IMR-90 (cell line): ENCODE measurements at regions not wholly inside any gene's neighbourhood (a gene's known extent, or its start where the extent isn't known, plus 50 kb on each side); places are given as distances from the start of the nearest gene placed in this dataset.

ENCODE experiments used
- ATAC-seq: fragments of 200-7000 bp; cut with Tn5 transposase; 2 replicates; pipeline ENCODE4 v1.9.1; 2020; ENCODE audit warnings: low read depth, mild to moderate bottlenecking, moderate library complexity
- BruUV-seq: library from RNA; stranded (reverse); fragments of 400-500 nt; replicated peaks from 2 replicates; lab custom pipeline; 2021; lab: Mats Ljungman, UMichigan
- CTCF ChIA-PET: fragments of 300-600 bp; formaldehyde crosslinking; extraction: SDS; loops from one replicate; lab custom pipeline; 2021; ENCODE audit warnings: antibody characterized with exemption; lab: Yijun Ruan, JAX
- POLR2A ChIA-PET: fragments of 300-600 bp; sonication (Branson Sonifier 250); formaldehyde crosslinking; loops from one replicate; lab custom pipeline; 2022; ENCODE audit warnings: antibody characterized with exemption; ENCODE audit not compliant: unreplicated experiment; lab: Charles Lee
- DNase-seq: peaks from one replicate; pipeline ENCODE4 v3.0.0; 2013
- H2AFZ ChIP-seq: replicated peaks from 2 replicates; pipeline ENCODE3; 2013; ENCODE audit warnings: low read length, mild to moderate bottlenecking; ENCODE audit not compliant: poor library complexity
- H2AK5ac ChIP-seq: 2 replicates; pipeline ENCODE4 v1.6.1; 2013; ENCODE audit warnings: low read depth, low read length, inconsistent platforms
- H2AK9ac ChIP-seq: replicated peaks from 2 replicates; pipeline ENCODE3; 2013; ENCODE audit warnings: mild to moderate bottlenecking, low read depth, low read length, moderate library complexity; ENCODE audit not compliant: poor library complexity
- H2BK120ac ChIP-seq: 2 replicates; pipeline ENCODE4 v1.6.1; 2013; ENCODE audit warnings: low read depth, low read length, inconsistent platforms
- H2BK15ac ChIP-seq: 3 replicates; pipeline ENCODE4 v1.6.1; 2013; ENCODE audit warnings: low read depth, low read length, inconsistent platforms
- H2BK20ac ChIP-seq: 2 replicates; pipeline ENCODE4 v1.6.1; 2013; ENCODE audit warnings: low read depth, mild to moderate bottlenecking, inconsistent platforms, low read length, moderate library complexity
- H2BK5ac ChIP-seq: 2 replicates; pipeline ENCODE4 v1.6.1; 2013; ENCODE audit warnings: mild to moderate bottlenecking, low read depth, low read length, inconsistent platforms; ENCODE audit not compliant: poor library complexity, severe bottlenecking
- H3K14ac ChIP-seq: replicated peaks from 2 replicates; pipeline ENCODE4 v1.6.1; 2013; ENCODE audit warnings: low read depth, low read length, inconsistent platforms
- H3K18ac ChIP-seq: 2 replicates; pipeline ENCODE4 v1.6.1; 2013; ENCODE audit warnings: low read depth, low read length, control low read depth
- H3K23ac ChIP-seq: 2 replicates; pipeline ENCODE4 v1.6.1; 2013; ENCODE audit warnings: low read depth, low read length, inconsistent platforms
- H3K27ac ChIP-seq: 2 replicates; pipeline ENCODE4 v1.5.1; 2013; ENCODE audit warnings: mild to moderate bottlenecking, control low read depth, low read length; ENCODE audit not compliant: insufficient read depth
- H3K27me3 ChIP-seq: 2 replicates; pipeline ENCODE4 v1.6.1; 2013; ENCODE audit warnings: low read length; ENCODE audit not compliant: control insufficient read depth, insufficient read depth
- H3K36me3 ChIP-seq: 2 replicates; pipeline ENCODE4 v1.6.1; 2013; ENCODE audit warnings: low read length, mixed read lengths; ENCODE audit not compliant: control insufficient read depth, insufficient read depth
- H3K4ac ChIP-seq: 2 replicates; pipeline ENCODE4 v1.6.1; 2013; ENCODE audit warnings: low read depth, low read length, inconsistent platforms
- H3K4me1 ChIP-seq: 2 replicates; pipeline ENCODE4 v1.6.1; 2013; ENCODE audit warnings: low read length, mixed read lengths; ENCODE audit not compliant: control insufficient read depth, insufficient read depth
- H3K4me2 ChIP-seq: 2 replicates; pipeline ENCODE4 v1.6.1; 2013; ENCODE audit warnings: low read depth, mild to moderate bottlenecking, control low read depth, low read length, moderate library complexity
- H3K4me3 ChIP-seq: 2 replicates; pipeline ENCODE4 v1.5.1; 2013; ENCODE audit warnings: low read depth, mild to moderate bottlenecking, control low read depth, low read length, moderate library complexity; ENCODE audit not compliant: insufficient read depth
- H3K56ac ChIP-seq: 2 replicates; pipeline ENCODE4 v1.6.1; 2013; ENCODE audit warnings: low read length, inconsistent platforms; ENCODE audit not compliant: insufficient read depth; ENCODE audit errors: extremely low read depth
- H3K79me1 ChIP-seq, 2 experiments: 2 replicates each; pipeline ENCODE4 v1.6.1; 2013; ENCODE audit warnings: low read length in 2 of 2, inconsistent platforms in 1 of 2, low read depth in 1 of 2
- H3K9ac ChIP-seq: 2 replicates; pipeline ENCODE4 v1.6.1; 2013; ENCODE audit warnings: low read depth, low read length, control low read depth
- H3K9me1 ChIP-seq: 2 replicates; pipeline ENCODE4 v1.6.1; 2013; ENCODE audit warnings: low read length, inconsistent platforms; ENCODE audit not compliant: insufficient read depth
- H3K9me3 ChIP-seq: 2 replicates; pipeline ENCODE4 v1.6.1; 2013; ENCODE audit warnings: low read length; ENCODE audit not compliant: control insufficient read depth, insufficient read depth
- H4K20me1 ChIP-seq: 2 replicates; pipeline ENCODE4 v1.6.1; 2013; ENCODE audit warnings: low read length, inconsistent platforms; ENCODE audit not compliant: insufficient read depth
- H4K5ac ChIP-seq: 2 replicates; pipeline ENCODE4 v1.6.1; 2013; ENCODE audit warnings: mild to moderate bottlenecking, low read depth, low read length, control low read depth
- H4K8ac ChIP-seq, 2 experiments: 2 replicates each; pipeline ENCODE4 v1.6.1; 2013; ENCODE audit warnings: low read depth in 2 of 2, low read length in 2 of 2, control low read depth in 1 of 2, inconsistent platforms in 1 of 2
- H4K91ac ChIP-seq: 2 replicates; pipeline ENCODE4 v1.6.1; 2013; ENCODE audit warnings: low read depth, low read length, inconsistent platforms; ENCODE audit not compliant: insufficient read depth
- CHD1 ChIP-seq: IDR thresholded peaks from 2 replicates; pipeline ENCODE4 v1.6.1; 2012; ENCODE audit warnings: low read depth, low read length, improper control_type of control experiment
- FOS ChIP-seq: fragments of 150-350 bp; IDR thresholded peaks from 2 replicates; pipeline ENCODE4 v1.6.1; 2016; ENCODE audit warnings: low read depth, low read length
- MAZ ChIP-seq: IDR thresholded peaks from 2 replicates; pipeline ENCODE4 v1.6.1; 2012; ENCODE audit warnings: low read depth, mild to moderate bottlenecking, low read length, improper control_type of control experiment, moderate library complexity, borderline replicate concordance
- MXI1 ChIP-seq: IDR thresholded peaks from 2 replicates; pipeline ENCODE4 v1.6.1; 2012; ENCODE audit warnings: low read depth, mild to moderate bottlenecking, low read length, moderate library complexity, borderline replicate concordance
- RAD21 ChIP-seq: IDR thresholded peaks from 2 replicates; pipeline ENCODE4 v1.6.1; 2012; ENCODE audit warnings: low read length, improper control_type of control experiment
- RCOR1 ChIP-seq: IDR thresholded peaks from 2 replicates; pipeline ENCODE4 v1.6.1; 2012; ENCODE audit warnings: mild to moderate bottlenecking, low read length, improper control_type of control experiment; ENCODE audit not compliant: insufficient replicate concordance
- RFX5 ChIP-seq: IDR thresholded peaks from 2 replicates; pipeline ENCODE4 v1.8.0; 2012; ENCODE audit warnings: low read depth, mild to moderate bottlenecking, low read length, moderate library complexity
- SMC3 ChIP-seq: fragments of 150-350 bp; IDR thresholded peaks from 2 replicates; pipeline ENCODE4 v1.6.1; 2016; ENCODE audit warnings: low read depth, mild to moderate bottlenecking, antibody characterized with exemption, low read length, moderate library complexity
- USF2 ChIP-seq: fragments of 150-350 bp; IDR thresholded peaks from 2 replicates; pipeline ENCODE4 v1.6.1; 2017; ENCODE audit warnings: mild to moderate bottlenecking, antibody characterized with exemption, low read length, low read depth
- WGBS, 2 experiments: methylation state at CpG; one replicate each; pipeline versions ENCODE4 v1.1.5 to v1.1.7; 2013; ENCODE audit warnings: missing lambda C conversion rate in 2 of 2; ENCODE audit not compliant: insufficient read length in 1 of 2; ENCODE audit errors: extremely low coverage in 2 of 2; 5-methylcytosine and 5-hydroxymethylcytosine counted together
- dilution Hi-C: fragments of 300-500 bp; cut with HindIII; formaldehyde crosslinking; loops from one replicate; pipeline ENCODE4 v1.14.3; 2018; ENCODE audit warnings: low sequenced_read_pairs; ENCODE audit not compliant: unreplicated experiment
- in situ Hi-C: fragments of 300-500 bp; cut with MboI; formaldehyde crosslinking; loops from 3 replicates; pipeline ENCODE4 v1.14.3; 2019; ENCODE audit warnings: low sequenced_read_pairs, inconsistent platforms, mixed read lengths
- intact Hi-C: fragments of 100-400 bp; cut with micrococcal nuclease; formaldehyde crosslinking; loops from 2 replicates; pipeline ENCODE4 v1.10.0; 2022

DNA sequence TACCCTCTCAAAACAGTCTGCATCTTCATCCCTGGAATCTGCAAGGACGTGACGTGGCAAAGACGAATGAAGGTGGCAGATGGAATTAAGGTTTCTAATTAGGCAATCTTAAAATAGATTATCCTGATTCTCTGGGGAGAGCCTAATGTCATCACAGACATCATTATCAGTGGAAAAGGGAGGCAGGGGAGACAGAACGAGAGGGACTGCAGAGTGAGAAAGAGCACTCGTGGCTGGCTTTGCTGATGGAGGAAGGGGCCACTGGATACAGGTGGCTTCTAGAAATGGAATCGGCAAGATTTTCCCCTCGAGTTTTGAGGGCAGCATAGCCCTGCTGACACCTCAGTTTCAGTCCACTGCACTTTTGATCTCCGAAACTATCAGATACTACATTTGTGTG, 110.6 kb downstream of the ASMT start:
- Histone ChIP-seq H3K14ac (no peak overlapping the region), H3K36me3 (no peaks in the 10 kb centered on the region), H2AFZ (no peak overlapping the region), H3K56ac (no peak overlapping the region), H3K4me3 (no peak overlapping the region), H2BK120ac (no peak overlapping the region), H4K20me1 (no peaks in the 10 kb centered on the region), H4K5ac (no peak overlapping the region), H2BK20ac (no peak overlapping the region), H2AK9ac (no peak overlapping the region), H3K9me1 (no peaks in the 10 kb centered on the region), H3K9ac (no peak overlapping the region), H3K79me1 (no peaks in the 10 kb centered on the region), H2BK15ac (no peak overlapping the region), H4K8ac (no peak overlapping the region), H2BK5ac (no peak overlapping the region), H3K9me3 (peaks cover 6% of the 10 kb centered on the region; the same call in 1 of the 2 replicates), H4K91ac (no peak overlapping the region), H3K23ac (no peak overlapping the region), H3K4me1 (no peaks in the 10 kb centered on the region), H3K27ac (no peak overlapping the region), H3K18ac (no peak overlapping the region), H3K27me3 (no peaks in the 10 kb centered on the region), H3K4ac (no peak overlapping the region), H3K4me2 (no peak overlapping the region), H2AK5ac (no peak overlapping the region)
- no TSS peak for BruUV-seq
- ATAC-seq (no peak), DNase-seq (no peak)
- in situ Hi-C loops (no loop called here), intact Hi-C loops (no loop called here), dilution Hi-C loops (no loop called here)
- ChIA-PET POLR2A (no interaction called here), CTCF (no interaction called here)
- TF ChIP-seq MXI1 (no peak), RAD21 (no peak), MAZ (no peak), RFX5 (no peak), FOS (no peak), SMC3 (no peak), USF2 (no peak), CHD1 (no peak), RCOR1 (no peak)
- WGBS, 2 experiments = no CpG with 5 or more reads among the region's 8 CpGs
